ENCODE measurements at regions not wholly inside any gene's neighbourhood (a gene's known extent, or its start where the extent isn't known, plus 50 kb on each side); places are given as distances from the start of the nearest gene placed in this dataset.
"Not testable (repeated sequence)": the region's sequence is repeated elsewhere in the genome, so short reads cannot be mapped to it uniquely, and the experiment has no call there.

DNA sequence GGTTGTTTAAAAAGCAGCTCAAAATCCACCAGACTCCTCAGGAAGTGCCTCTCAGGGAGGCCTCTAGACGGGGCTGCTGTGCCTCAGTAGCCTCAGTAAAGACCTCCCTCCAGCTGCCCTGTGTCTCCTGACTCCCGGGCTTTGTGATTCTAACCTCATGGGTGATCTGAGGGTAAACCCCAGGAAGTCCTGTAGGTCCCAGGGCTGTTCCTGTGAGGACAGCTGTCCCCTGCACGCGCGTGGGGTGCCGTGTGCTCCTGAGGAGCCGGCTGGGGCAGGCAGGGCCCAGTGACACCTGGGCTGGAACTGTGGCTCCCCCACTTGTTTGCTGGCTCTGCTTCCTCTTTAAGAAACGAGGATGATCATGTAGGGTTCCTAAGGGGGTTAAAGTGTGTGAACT lies 359.9 kb downstream of the BCL2L11 start:
- not testable (repeated sequence) for H3K27ac ChIP-seq (ENCODE audit: insufficient read length, low read depth, low read length); H3K4ac ChIP-seq (ENCODE audit: low read depth, low read length); H3K27ac Mint-ChIP-seq; H3K79me1 ChIP-seq (ENCODE audit: insufficient read depth, low read depth, low read length, poor library complexity, severe bottlenecking); H4K8ac ChIP-seq (replicated peaks; ENCODE audit: insufficient read length, low read depth, low read length); DNase-seq; H2BK15ac ChIP-seq (ENCODE audit: low read depth, low read length); H3K4me1 ChIP-seq (ENCODE audit: insufficient read depth, low read length); H3K4me3 Mint-ChIP-seq; H3K14ac ChIP-seq (ENCODE audit: insufficient read depth, low read length); H2BK5ac ChIP-seq (ENCODE audit: insufficient read length, low read length); H2BK20ac ChIP-seq (ENCODE audit: low read depth, low read length, poor library complexity, severe bottlenecking); H2BK12ac ChIP-seq (ENCODE audit: insufficient read length, low read depth, low read length); H3K27me3 ChIP-seq (ENCODE audit: insufficient read depth, low read length); H3T11ph ChIP-seq (ENCODE audit: low read length); H3K9me3 ChIP-seq (ENCODE audit: control insufficient read depth, low read depth, low read length); H3K23ac ChIP-seq (ENCODE audit: insufficient read length, low read depth, low read length); H4K5ac ChIP-seq (ENCODE audit: insufficient read length, low read depth, low read length); H2AFZ ChIP-seq (ENCODE audit: low read length); H3K9ac ChIP-seq (ENCODE audit: extremely low read depth, insufficient read length, low read length); H3K27me3 Mint-ChIP-seq (ENCODE audit: low read depth); H3K9me3 Mint-ChIP-seq; H3K23me2 ChIP-seq (ENCODE audit: insufficient read length, low read depth, low read length, poor library complexity, severe bottlenecking); H3K18ac ChIP-seq (ENCODE audit: insufficient read length, low read depth, low read length); H4K91ac ChIP-seq (ENCODE audit: insufficient read length, low read depth, low read length); H4K20me1 ChIP-seq (ENCODE audit: control insufficient read depth, insufficient read depth, insufficient read length); H3K4me2 ChIP-seq (ENCODE audit: insufficient read depth, insufficient read length, low read length); H3K56ac ChIP-seq (ENCODE audit: insufficient read length, low read depth, low read length); H2BK120ac ChIP-seq (ENCODE audit: low read depth, low read length, poor library complexity, severe bottlenecking); H3K36me3 Mint-ChIP-seq (ENCODE audit: insufficient read depth in 1 of 3, low read depth in 3 of 3); H2AK5ac ChIP-seq (ENCODE audit: insufficient read length, low read length); H3K79me2 ChIP-seq (ENCODE audit: insufficient read depth, low read length)
- no CpG with 5 or more reads among the region's 8 CpGs for WGBS (ENCODE audit: extremely low coverage, insufficient read length, low lambda C conversion rate)
- H3K4me1 Mint-ChIP-seq = peaks cover 8 to 12% of the 10 kb centered on the region in 2 experiments; a peak in 3 of 4 replicates

DNA sequence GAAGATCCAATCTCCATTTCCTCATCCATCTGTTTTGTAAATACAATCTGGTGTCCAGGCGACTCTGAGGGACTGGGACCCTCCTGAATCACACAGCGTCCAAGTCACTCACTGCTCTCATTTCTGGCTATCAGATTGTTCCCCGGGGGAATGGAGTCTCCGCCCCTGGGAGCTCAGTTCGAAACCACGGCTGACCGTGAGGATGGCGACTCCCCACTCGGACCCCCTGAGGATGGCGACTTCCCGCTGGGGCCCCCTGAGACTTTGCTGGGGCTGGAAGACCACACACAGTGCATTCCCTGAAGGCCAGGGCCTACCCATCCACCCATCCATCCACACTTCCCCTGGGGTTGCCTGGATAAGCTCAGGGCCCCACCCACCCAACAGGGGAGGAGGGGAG lies 360.5 kb downstream of the BCL2L11 start:
- H3K27me3 Mint-ChIP-seq (ENCODE audit: low read depth); H3K36me3 Mint-ChIP-seq (ENCODE audit: insufficient read depth in 1 of 3, low read depth in 3 of 3); H3K27ac ChIP-seq (ENCODE audit: insufficient read length, low read depth, low read length); H3K23ac ChIP-seq (ENCODE audit: insufficient read length, low read depth, low read length); H2BK12ac ChIP-seq (ENCODE audit: insufficient read length, low read depth, low read length); H3K79me1 ChIP-seq (ENCODE audit: insufficient read depth, low read depth, low read length, poor library complexity, severe bottlenecking); H3K27me3 ChIP-seq (ENCODE audit: insufficient read depth, low read length); H2BK120ac ChIP-seq (ENCODE audit: low read depth, low read length, poor library complexity, severe bottlenecking); H2AFZ ChIP-seq (ENCODE audit: low read length); H3K4me2 ChIP-seq (ENCODE audit: insufficient read depth, insufficient read length, low read length); H2AK5ac ChIP-seq (ENCODE audit: insufficient read length, low read length); H2BK5ac ChIP-seq (ENCODE audit: insufficient read length, low read length); DNase-seq; H4K20me1 ChIP-seq (ENCODE audit: control insufficient read depth, insufficient read depth, insufficient read length); H3T11ph ChIP-seq (ENCODE audit: low read length); H3K14ac ChIP-seq (ENCODE audit: insufficient read depth, low read length); H3K9me3 ChIP-seq (ENCODE audit: control insufficient read depth, low read depth, low read length); H3K4me1 ChIP-seq (ENCODE audit: insufficient read depth, low read length); H3K23me2 ChIP-seq (ENCODE audit: insufficient read length, low read depth, low read length, poor library complexity, severe bottlenecking); H3K4ac ChIP-seq (ENCODE audit: low read depth, low read length); H3K27ac Mint-ChIP-seq; H3K9ac ChIP-seq (ENCODE audit: extremely low read depth, insufficient read length, low read length); H3K56ac ChIP-seq (ENCODE audit: insufficient read length, low read depth, low read length); H4K8ac ChIP-seq (replicated peaks; ENCODE audit: insufficient read length, low read depth, low read length); H3K18ac ChIP-seq (ENCODE audit: insufficient read length, low read depth, low read length); H2BK20ac ChIP-seq (ENCODE audit: low read depth, low read length, poor library complexity, severe bottlenecking); H2BK15ac ChIP-seq (ENCODE audit: low read depth, low read length); H3K4me3 Mint-ChIP-seq; H4K91ac ChIP-seq (ENCODE audit: insufficient read length, low read depth, low read length); H3K9me3 Mint-ChIP-seq; H4K5ac ChIP-seq (ENCODE audit: insufficient read length, low read depth, low read length); H3K79me2 ChIP-seq (ENCODE audit: insufficient read depth, low read length): not testable (repeated sequence)
- H3K4me1 Mint-ChIP-seq = peaks cover 8 to 12% of the 10 kb centered on the region in 2 experiments; a peak in 3 of 4 replicates
- no CpG with 5 or more reads among the region's 11 CpGs for WGBS (ENCODE audit: extremely low coverage, insufficient read length, low lambda C conversion rate)

All from H9 (cell line).